OCI-LY1 (cell line): ENCODE measurements at regions not wholly inside any gene's neighbourhood (a gene's known extent, or its start where the extent isn't known, plus 50 kb on each side); places are given as distances from the start of the nearest gene placed in this dataset.
"Not testable (repeated sequence)": the region's sequence is repeated elsewhere in the genome, so short reads cannot be mapped to it uniquely, and the experiment has no call there.

ENCODE experiments used
- H2AFZ ChIP-seq: fragments of 200-600 bp; sonication (generic), shearing (Covaris generic); 2 replicates; pipeline ENCODE4 v1.6.0; 2014; ENCODE audit warnings: antibody characterized with exemption, mild to moderate bottlenecking, low read length
- H3F3A ChIP-seq: fragments of 200-600 bp; sonication (generic), shearing (Covaris generic); 2 replicates; pipeline ENCODE4 v1.6.0; 2014; ENCODE audit warnings: mild to moderate bottlenecking, antibody characterized with exemption, low read length, moderate library complexity; ENCODE audit not compliant: insufficient read depth
- H3K27ac ChIP-seq: fragments of 200-600 bp; sonication (generic); 2 replicates; pipeline ENCODE4 v1.5.1; 2014; ENCODE audit warnings: low read length, mixed run types, mild to moderate bottlenecking, low read depth; ENCODE audit not compliant: poor library complexity, severe bottlenecking
- H3K27me3 ChIP-seq: fragments of 200-600 bp; sonication (generic); 2 replicates; pipeline ENCODE4 v1.6.0; 2014; ENCODE audit warnings: antibody characterized with exemption, mild to moderate bottlenecking, low read length, moderate library complexity; ENCODE audit not compliant: insufficient read depth
- H3K36me3 ChIP-seq: fragments of 200-600 bp; sonication (generic); 2 replicates; pipeline ENCODE4 v1.6.1; 2014; ENCODE audit warnings: mild to moderate bottlenecking, antibody characterized with exemption, low read length, moderate library complexity, mixed read lengths; ENCODE audit not compliant: insufficient read depth
- H3K4me1 ChIP-seq: fragments of 200-600 bp; sonication (generic); 2 replicates; pipeline ENCODE4 v1.5.1; 2014; ENCODE audit warnings: mild to moderate bottlenecking, low read length, moderate library complexity; ENCODE audit not compliant: insufficient read depth, severe bottlenecking
- H3K4me2 ChIP-seq: fragments of 200-600 bp; sonication (generic), shearing (Covaris generic); 2 replicates; pipeline ENCODE4 v1.6.1; 2014; ENCODE audit warnings: low read length
- H3K4me3 ChIP-seq: fragments of 200-600 bp; sonication (generic); 2 replicates; pipeline ENCODE4 v1.5.1; 2014; ENCODE audit warnings: low read length, low read depth, mild to moderate bottlenecking, mixed read lengths; ENCODE audit not compliant: poor library complexity, severe bottlenecking
- H3K79me2 ChIP-seq: fragments of 200-600 bp; shearing (Covaris generic); 2 replicates; pipeline ENCODE4 v1.6.1; 2016; ENCODE audit warnings: mixed run types, low read length, mixed read lengths; ENCODE audit not compliant: insufficient read depth
- H3K9ac ChIP-seq: fragments of 200-600 bp; sonication (generic), shearing (Covaris generic); 2 replicates; pipeline ENCODE4 v1.6.1; 2014; ENCODE audit warnings: mild to moderate bottlenecking, low read length, mixed read lengths
- H3K9me2 ChIP-seq: fragments of 200-600 bp; sonication (generic), shearing (Covaris generic); 2 replicates; pipeline ENCODE4 v1.6.1; 2014; ENCODE audit warnings: low read depth, mild to moderate bottlenecking, low read length, mixed read lengths
- H3K9me3 ChIP-seq: fragments of 200-600 bp; shearing (Covaris generic); 2 replicates; pipeline ENCODE4 v1.6.1; 2014; ENCODE audit warnings: low read length, mixed read lengths
- H4K20me1 ChIP-seq: fragments of 200-600 bp; sonication (generic), shearing (Covaris generic); 2 replicates; pipeline ENCODE4 v1.6.0; 2016; ENCODE audit warnings: mild to moderate bottlenecking, low read length; ENCODE audit not compliant: insufficient read depth
- EZH2 ChIP-seq: fragments of 200-600 bp; sonication (generic), shearing (Covaris generic); IDR thresholded peaks from 2 replicates; pipeline ENCODE4 v1.8.0; 2017; ENCODE audit warnings: borderline replicate concordance, mixed run types, mild to moderate bottlenecking, antibody characterized with exemption, low read length, moderate library complexity, mixed read lengths
- TF ChIP-seq, protein P1 (sequence below): fragments of 200-600 bp; sonication (generic), shearing (Covaris generic); IDR thresholded peaks from 2 replicates; pipeline ENCODE4 v1.5.1; 2017; ENCODE audit warnings: mild to moderate bottlenecking, antibody characterized with exemption, low read length, moderate library complexity, mixed read lengths

DNA sequence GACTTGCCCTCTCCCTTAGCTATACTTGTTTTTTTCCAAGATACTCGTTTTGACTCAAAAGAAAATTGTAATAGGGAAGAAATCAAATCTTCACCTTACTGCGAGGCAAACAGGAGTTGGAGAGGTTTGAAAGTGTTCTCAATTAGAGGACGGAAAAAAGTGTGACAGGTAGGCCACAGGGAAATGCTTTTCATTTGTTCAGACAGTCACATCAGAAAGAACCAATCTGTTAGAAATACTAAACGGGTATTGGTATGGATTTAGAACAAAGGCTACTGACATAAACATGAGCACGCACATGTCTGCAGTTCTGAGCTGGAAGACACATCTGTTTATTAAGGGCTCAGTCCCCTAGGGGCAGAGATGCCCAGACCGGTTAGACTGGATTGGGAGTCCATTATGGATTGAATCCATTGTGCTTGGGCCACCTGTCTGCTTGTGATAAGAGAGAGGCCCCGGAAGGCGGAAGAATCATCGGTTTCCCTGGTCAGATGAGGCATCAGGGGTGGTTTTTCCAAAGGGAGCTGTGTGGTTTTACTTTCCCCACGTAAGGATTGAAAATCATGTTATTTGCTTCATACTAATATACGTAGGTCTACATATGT lies 220.9 kb upstream of the MYLIP start:
- peaks cover 50% of the 10 kb centered on the region for H3K4me1 ChIP-seq
- TF ChIP-seq, protein P1, sequence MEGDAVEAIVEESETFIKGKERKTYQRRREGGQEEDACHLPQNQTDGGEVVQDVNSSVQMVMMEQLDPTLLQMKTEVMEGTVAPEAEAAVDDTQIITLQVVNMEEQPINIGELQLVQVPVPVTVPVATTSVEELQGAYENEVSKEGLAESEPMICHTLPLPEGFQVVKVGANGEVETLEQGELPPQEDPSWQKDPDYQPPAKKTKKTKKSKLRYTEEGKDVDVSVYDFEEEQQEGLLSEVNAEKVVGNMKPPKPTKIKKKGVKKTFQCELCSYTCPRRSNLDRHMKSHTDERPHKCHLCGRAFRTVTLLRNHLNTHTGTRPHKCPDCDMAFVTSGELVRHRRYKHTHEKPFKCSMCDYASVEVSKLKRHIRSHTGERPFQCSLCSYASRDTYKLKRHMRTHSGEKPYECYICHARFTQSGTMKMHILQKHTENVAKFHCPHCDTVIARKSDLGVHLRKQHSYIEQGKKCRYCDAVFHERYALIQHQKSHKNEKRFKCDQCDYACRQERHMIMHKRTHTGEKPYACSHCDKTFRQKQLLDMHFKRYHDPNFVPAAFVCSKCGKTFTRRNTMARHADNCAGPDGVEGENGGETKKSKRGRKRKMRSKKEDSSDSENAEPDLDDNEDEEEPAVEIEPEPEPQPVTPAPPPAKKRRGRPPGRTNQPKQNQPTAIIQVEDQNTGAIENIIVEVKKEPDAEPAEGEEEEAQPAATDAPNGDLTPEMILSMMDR: no peak
- no peak for TF ChIP-seq EZH2
- H3K79me2 ChIP-seq: no peaks in the 10 kb centered on the region
- H3F3A ChIP-seq: no peaks in the 10 kb centered on the region
- H2AFZ ChIP-seq: no peak overlapping the region
- H3K27me3 ChIP-seq: no peaks in the 10 kb centered on the region
- peak overlapping the region; percentile 52 for H3K27ac ChIP-seq
- H3K9me3 ChIP-seq: no peaks in the 10 kb centered on the region
- H3K4me3 ChIP-seq: no peak overlapping the region
- peak overlapping the region; percentile 1; the same call in 1 of the 2 replicates for H3K9ac ChIP-seq
- no peaks in the 10 kb centered on the region for H3K36me3 ChIP-seq
- peak overlapping the region; percentile 3; the same call in 1 of the 2 replicates for H3K4me2 ChIP-seq
- no peaks in the 10 kb centered on the region for H3K9me2 ChIP-seq
- H4K20me1 ChIP-seq: no peaks in the 10 kb centered on the region

DNA sequence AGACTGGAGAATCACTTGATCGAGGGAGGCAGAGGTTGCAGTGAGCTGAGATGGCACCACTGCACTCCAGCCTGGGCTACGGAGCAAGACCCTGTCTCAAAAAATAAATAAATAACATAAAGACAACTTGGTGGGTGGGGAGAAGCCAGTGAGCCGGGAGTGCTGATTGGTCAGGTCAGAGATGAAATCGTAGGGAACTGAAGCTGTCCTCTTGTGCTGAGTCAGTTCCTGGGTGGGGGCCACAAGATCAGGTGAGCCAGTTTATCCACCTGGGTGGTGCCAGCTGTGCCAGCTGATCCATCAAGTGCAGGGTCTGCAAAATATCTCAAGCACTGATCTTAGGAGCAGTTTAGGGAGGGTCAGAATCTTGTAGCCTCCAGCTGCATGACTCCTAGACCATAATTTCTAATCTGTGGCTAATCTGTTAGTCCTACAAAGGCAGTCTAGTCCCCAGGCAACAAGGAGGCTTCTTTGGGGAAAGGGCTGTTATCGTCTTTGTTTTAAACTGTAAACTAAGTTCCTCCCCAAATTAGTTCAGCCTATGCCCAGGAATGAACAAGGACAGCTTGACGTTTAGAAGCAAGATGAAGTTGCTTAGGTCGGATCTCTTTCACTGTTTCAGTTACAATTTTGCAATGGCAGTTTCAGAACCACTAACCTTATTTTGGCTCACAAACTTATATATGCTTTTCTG lies 221.5 kb upstream of the MYLIP start:
- H3F3A ChIP-seq, H3K9me2 ChIP-seq, H3K27me3 ChIP-seq, H4K20me1 ChIP-seq, H2AFZ ChIP-seq, H3K79me2 ChIP-seq, H3K36me3 ChIP-seq, H3K9me3 ChIP-seq, H3K4me3 ChIP-seq: not testable (repeated sequence)
- Histone ChIP-seq H3K27ac (peak overlapping the region; percentile 52), H3K4me1 (peaks cover 54% of the 10 kb centered on the region), H3K4me2 (peak overlapping the region; percentile 3; the same call in 1 of the 2 replicates), H3K9ac (peak overlapping the region; percentile 1; the same call in 1 of the 2 replicates)

DNA sequence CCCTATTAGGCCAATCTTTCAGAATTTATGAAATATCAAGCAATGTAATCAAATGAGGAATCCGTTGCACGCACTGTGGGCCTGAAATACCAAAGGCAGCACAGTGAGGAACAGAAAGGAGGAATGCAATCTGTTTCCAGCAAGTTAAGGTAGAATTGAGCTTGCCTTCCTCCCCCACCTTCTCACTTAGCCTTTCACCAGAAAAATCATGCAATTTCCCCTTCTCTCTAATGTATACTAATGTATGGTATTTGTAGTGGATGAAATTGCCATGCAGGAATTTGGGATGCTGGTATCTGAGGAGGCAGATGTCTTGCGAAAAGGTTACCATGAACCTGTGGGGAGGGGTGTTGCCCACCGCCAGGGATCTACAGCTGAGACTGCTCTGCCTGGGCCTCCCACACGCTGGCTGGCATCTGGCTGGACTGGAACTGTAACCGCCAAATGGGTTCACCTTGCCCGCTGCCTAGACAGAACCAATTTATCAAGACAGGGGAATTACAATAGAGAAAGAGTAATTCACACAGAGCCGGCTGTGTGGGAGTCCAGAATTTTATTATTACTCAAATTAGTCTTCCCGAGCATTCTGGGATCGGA lies 222.4 kb upstream of the MYLIP start:
- H2AFZ ChIP-seq: no peak overlapping the region
- no peaks in the 10 kb centered on the region for H3K79me2 ChIP-seq
- H3K9ac ChIP-seq: no peak overlapping the region; the same call in 1 of the 2 replicates
- H3F3A ChIP-seq: no peaks in the 10 kb centered on the region; the same call in 1 of the 2 replicates
- peak overlapping the region; percentile 62 for H3K27ac ChIP-seq
- no peak overlapping the region; the same call in 1 of the 2 replicates for H3K4me2 ChIP-seq
- no peak for TF ChIP-seq EZH2
- TF ChIP-seq, protein P1: no peak
- H3K4me3 ChIP-seq: no peak overlapping the region
- H3K4me1 ChIP-seq: peaks cover 63% of the 10 kb centered on the region
- no peaks in the 10 kb centered on the region for H3K36me3 ChIP-seq
- no peaks in the 10 kb centered on the region for H3K9me3 ChIP-seq
- no peaks in the 10 kb centered on the region for H4K20me1 ChIP-seq
- no peaks in the 10 kb centered on the region for H3K27me3 ChIP-seq
- no peaks in the 10 kb centered on the region for H3K9me2 ChIP-seq
